HEK293 (cell line): ENCODE measurements at regions not wholly inside any gene's neighbourhood (a gene's known extent, or its start where the extent isn't known, plus 50 kb on each side); places are given as distances from the start of the nearest gene placed in this dataset.

Source experiments
- CTCF ChIP-seq: fragments of 450-650 bp; formaldehyde crosslinking; IDR thresholded peaks from 2 replicates; pipeline ENCODE4 v1.5.1; 2016; ENCODE audit warnings: missing biosample characterization, missing genetic modification characterization
- SP7 ChIP-seq: fragments of 450-650 bp; formaldehyde crosslinking; IDR thresholded peaks from 2 replicates; pipeline ENCODE4 v1.5.1; 2016; ENCODE audit warnings: missing biosample characterization, missing genetic modification characterization

- no peak for TF ChIP-seq CTCF (tag by site-specific recombination)
- no peak for TF ChIP-seq SP7
Observed at GRCh38 chr15:98529205-98530145, 118.9 kb upstream of the IGF1R start.
